Mucosa of descending colon (tissue), 3 donors: ENCODE measurements at regions not wholly inside any gene's neighbourhood (a gene's known extent, or its start where the extent isn't known, plus 50 kb on each side); places are given as distances from the start of the nearest gene placed in this dataset.

Experiments used
- ATAC-seq: fragments of 200-7000 bp; cut with Tn5 transposase; one replicate; pipeline ENCODE4 v1.9.1; 2020; ENCODE audit warnings: mild to moderate bottlenecking, moderate library complexity
- DNase-seq, 3 donors: peaks; one replicate each; pipeline ENCODE4 v3.0.0-alpha.2; 2020
- H3K36me3 ChIP-seq: fragments of 200-600 bp; one replicate; pipeline ENCODE4 v1.8.0; 2021; ENCODE audit warnings: low read depth, mild to moderate bottlenecking
- H3K4me1 ChIP-seq: fragments of 200-600 bp; one replicate; pipeline ENCODE4 v1.8.0; 2021; ENCODE audit warnings: low read depth, mild to moderate bottlenecking
- H3K4me3 ChIP-seq: fragments of 200-600 bp; one replicate; pipeline ENCODE4 v1.8.0; 2021; ENCODE audit warnings: mild to moderate bottlenecking
- H3K9me3 ChIP-seq: fragments of 200-600 bp; one replicate; pipeline ENCODE4 v1.8.0; 2021; ENCODE audit warnings: mild to moderate bottlenecking
- intact Hi-C, 2 donors: fragments of 100-400 bp; cut with DNase I in 1 of 2; cut with micrococcal nuclease in 1 of 2; formaldehyde crosslinking; loops; one replicate each; pipeline versions ENCODE4 v1.11.0 to v1.11.1; 2022; cut with DNase I, micrococcal nuclease
- TF ChIP-seq, protein P1 (sequence below): fragments of 200-600 bp; IDR thresholded peaks from one replicate; pipeline ENCODE4 v1.8.0; 2022; ENCODE audit warnings: antibody characterized with exemption, mild to moderate bottlenecking
- donor health status: DM: no; HTN: no; CAD: no; lungs with moderate emphysema.
- donor health status: DM: no; HTN: no; CAD: no.
- donor health status: DM: no; HTN: yes; CAD: no.

DNA sequence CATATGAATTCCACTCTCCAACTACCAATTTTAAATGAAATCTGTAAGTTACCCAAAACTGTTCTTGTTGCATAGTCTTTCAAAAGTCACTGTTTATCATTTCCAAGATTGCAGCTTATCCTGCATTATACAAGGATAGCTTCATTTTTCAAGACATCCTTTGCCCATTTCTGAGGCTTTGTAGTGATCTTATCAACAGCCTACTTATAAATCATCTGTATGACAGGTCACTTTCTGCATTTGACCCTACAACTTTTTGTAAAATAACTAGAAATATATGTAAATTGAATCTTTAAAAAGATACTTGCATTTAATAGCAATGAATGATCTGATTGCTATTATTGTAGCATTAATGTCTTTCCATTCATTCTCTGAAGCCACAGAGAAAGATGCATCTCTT lies 521.1 kb downstream of the UTRN start:
- Histone ChIP-seq H3K9me3 (no peaks in the 10 kb centered on the region), H3K4me3 (no peak overlapping the region), H3K36me3 (no peaks in the 10 kb centered on the region), H3K4me1 (no peaks in the 10 kb centered on the region)
- DNase-seq (no peak), ATAC-seq (no peak)
- TF ChIP-seq, protein P1, sequence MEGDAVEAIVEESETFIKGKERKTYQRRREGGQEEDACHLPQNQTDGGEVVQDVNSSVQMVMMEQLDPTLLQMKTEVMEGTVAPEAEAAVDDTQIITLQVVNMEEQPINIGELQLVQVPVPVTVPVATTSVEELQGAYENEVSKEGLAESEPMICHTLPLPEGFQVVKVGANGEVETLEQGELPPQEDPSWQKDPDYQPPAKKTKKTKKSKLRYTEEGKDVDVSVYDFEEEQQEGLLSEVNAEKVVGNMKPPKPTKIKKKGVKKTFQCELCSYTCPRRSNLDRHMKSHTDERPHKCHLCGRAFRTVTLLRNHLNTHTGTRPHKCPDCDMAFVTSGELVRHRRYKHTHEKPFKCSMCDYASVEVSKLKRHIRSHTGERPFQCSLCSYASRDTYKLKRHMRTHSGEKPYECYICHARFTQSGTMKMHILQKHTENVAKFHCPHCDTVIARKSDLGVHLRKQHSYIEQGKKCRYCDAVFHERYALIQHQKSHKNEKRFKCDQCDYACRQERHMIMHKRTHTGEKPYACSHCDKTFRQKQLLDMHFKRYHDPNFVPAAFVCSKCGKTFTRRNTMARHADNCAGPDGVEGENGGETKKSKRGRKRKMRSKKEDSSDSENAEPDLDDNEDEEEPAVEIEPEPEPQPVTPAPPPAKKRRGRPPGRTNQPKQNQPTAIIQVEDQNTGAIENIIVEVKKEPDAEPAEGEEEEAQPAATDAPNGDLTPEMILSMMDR: no peak
- intact Hi-C loops: no loop called here

DNA sequence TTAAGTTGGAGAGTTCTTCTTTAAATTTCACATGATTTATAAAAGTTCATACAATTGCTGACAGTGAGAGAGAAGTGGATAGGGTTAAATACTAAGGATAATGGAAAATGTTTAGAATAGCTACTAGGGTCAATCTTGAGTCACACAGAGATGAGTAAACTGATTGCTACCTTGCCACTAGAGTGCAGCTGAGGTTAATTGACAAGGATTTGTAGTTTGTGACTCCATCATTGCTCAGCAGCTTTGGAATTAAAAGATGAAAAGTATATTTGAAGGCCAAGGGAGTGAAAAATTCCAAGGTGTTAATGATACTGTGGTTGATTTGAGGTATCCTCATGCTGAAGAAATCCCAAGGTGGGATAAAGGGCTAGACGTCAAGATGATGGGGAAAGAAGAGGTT lies 524.0 kb downstream of the UTRN start:
- Histone ChIP-seq H3K4me3 (no peak overlapping the region), H3K36me3 (no peaks in the 10 kb centered on the region), H3K4me1 (no peaks in the 10 kb centered on the region), H3K9me3 (no peaks in the 10 kb centered on the region)
- DNase-seq (no peak), ATAC-seq (no peak)
- TF ChIP-seq, protein P1: no peak
- intact Hi-C loops: no loop called here

DNA sequence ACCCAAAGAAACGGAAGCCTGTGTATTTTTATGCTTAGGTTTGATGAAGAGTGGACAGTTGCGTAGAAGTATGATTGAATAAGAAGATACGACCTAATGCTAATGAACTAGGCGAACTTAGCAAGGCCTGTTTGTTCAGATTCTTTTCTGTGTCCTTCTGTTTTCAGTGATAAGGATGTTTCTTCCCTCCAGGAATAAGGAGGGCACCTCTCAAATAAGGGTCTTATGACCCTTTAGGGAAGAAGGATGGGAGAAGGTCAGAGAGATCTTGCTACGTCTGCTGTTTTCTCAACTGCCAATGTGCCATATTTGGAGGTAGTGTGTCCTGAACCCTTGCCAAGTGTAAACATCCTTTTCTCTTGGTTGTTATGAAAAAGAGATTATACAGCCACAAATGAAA lies 524.8 kb downstream of the UTRN start:
- ATAC-seq: no peak
- intact Hi-C loops: no loop called here
- H3K4me1 ChIP-seq: no peaks in the 10 kb centered on the region

DNA sequence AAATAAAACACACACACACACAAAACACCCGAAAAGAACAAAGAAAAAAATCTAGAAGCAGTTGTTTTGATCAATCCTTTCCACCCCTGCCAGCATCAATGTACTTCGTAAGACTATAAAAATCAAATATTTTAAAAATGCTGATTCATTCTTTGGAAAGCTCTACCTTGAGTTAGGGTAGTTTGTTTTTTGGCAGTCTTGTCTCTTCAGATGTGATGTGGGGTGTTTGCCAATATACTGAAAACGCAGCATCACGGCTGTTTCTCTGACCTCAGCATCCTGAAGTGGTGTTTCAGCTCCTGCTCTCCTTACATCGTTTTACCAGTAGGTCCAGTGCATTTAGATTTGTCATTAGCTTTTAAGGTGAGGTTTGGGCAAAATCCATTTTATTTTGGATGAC lies 526.0 kb downstream of the UTRN start:
- DNase-seq (no peak), ATAC-seq (no peak)
- H3K36me3 ChIP-seq: no peaks in the 10 kb centered on the region
- TF ChIP-seq, protein P1: no peak
- H3K4me3 ChIP-seq: no peak overlapping the region
- H3K4me1 ChIP-seq: no peaks in the 10 kb centered on the region
- intact Hi-C loops: no loop called here
- no peaks in the 10 kb centered on the region for H3K9me3 ChIP-seq

More for the DNA sequence above, 524.8 kb downstream of the UTRN start:
- TF ChIP-seq, protein P1: no peak
- Histone ChIP-seq H3K36me3 (no peaks in the 10 kb centered on the region), H3K9me3 (no peaks in the 10 kb centered on the region), H3K4me3 (no peak overlapping the region)
- DNase-seq: no peak

DNA sequence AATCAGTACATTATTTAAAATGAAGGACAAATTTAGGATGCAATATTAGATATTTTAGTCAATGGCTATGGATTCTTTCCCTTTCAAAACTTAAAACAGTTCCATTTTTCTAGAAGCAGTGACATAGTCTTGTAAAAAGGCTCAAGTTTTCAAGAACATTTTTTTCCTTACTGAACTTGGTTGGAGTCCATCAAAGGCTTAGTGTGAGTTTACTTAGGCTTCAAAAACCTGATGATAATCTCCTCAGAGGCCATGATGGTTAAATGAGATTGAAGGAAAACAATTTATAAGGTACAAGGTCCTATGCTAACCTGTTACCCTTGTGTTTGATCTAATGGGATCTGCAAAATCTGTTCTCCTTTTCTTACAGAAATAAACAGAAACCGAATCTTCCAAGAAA lies 531.8 kb downstream of the UTRN start:
- intact Hi-C loops: no loop called here

More for the DNA sequence above, 531.8 kb downstream of the UTRN start:
- Histone ChIP-seq H3K4me1 (no peaks in the 10 kb centered on the region), H3K36me3 (no peaks in the 10 kb centered on the region), H3K9me3 (no peaks in the 10 kb centered on the region), H3K4me3 (no peak overlapping the region)
- TF ChIP-seq, protein P1: no peak
- DNase-seq (no peak), ATAC-seq (no peak)
